Neural progenitor cell (in vitro differentiated cells): ENCODE measurements at regions not wholly inside any gene's neighbourhood (a gene's known extent, or its start where the extent isn't known, plus 50 kb on each side); places are given as distances from the start of the nearest gene placed in this dataset.

Experiments
- DNase-seq: peaks from one replicate; pipeline ENCODE4 v3.0.0-alpha.2; 2016; ENCODE audit warnings: low spot score
- H2AFZ ChIP-seq: fragments of 200-600 bp; sonication (generic); replicated peaks from 2 replicates; pipeline ENCODE4 v1.6.1; 2016; ENCODE audit warnings: antibody characterized with exemption
- H3F3A ChIP-seq: fragments of 200-600 bp; sonication (generic); 2 replicates; pipeline ENCODE4 v1.6.1; 2016; ENCODE audit warnings: antibody characterized with exemption, low read depth
- H3K27ac ChIP-seq: fragments of 200-600 bp; sonication (generic); 2 replicates; pipeline ENCODE4 v1.5.1; 2016; ENCODE audit warnings: mild to moderate bottlenecking
- H3K27me3 ChIP-seq: fragments of 200-600 bp; sonication (generic); 2 replicates; pipeline ENCODE4 v1.6.1; 2016; ENCODE audit warnings: mild to moderate bottlenecking, moderate library complexity
- H3K36me3 ChIP-seq: fragments of 200-600 bp; sonication (generic); 2 replicates; pipeline ENCODE4 v1.5.1; 2016
- H3K4me1 ChIP-seq: fragments of 200-600 bp; sonication (generic); 2 replicates; pipeline ENCODE4 v1.6.1; 2016; ENCODE audit warnings: mixed run types
- H3K4me2 ChIP-seq: fragments of 200-600 bp; sonication (generic); 2 replicates; pipeline ENCODE4 v1.6.1; 2016
- H3K4me3 ChIP-seq: fragments of 200-600 bp; sonication (generic); 2 replicates; pipeline ENCODE4 v1.5.1; 2016
- H3K79me2 ChIP-seq: fragments of 200-600 bp; sonication (generic); 2 replicates; pipeline ENCODE4 v1.6.1; 2016; ENCODE audit warnings: low read depth
- H3K9ac ChIP-seq: fragments of 200-600 bp; sonication (generic); 2 replicates; pipeline ENCODE4 v1.6.1; 2016
- H3K9me3 ChIP-seq: fragments of 200-600 bp; sonication (generic); 2 replicates; pipeline ENCODE4 v1.5.1; 2016; ENCODE audit warnings: low read depth
- H4K20me1 ChIP-seq: fragments of 200-600 bp; sonication (generic); 2 replicates; pipeline ENCODE4 v1.6.1; 2016; ENCODE audit warnings: low read depth
- H3K27ac Mint-ChIP-seq: 3 replicates; pipeline ENCODE4 v1.8.0; 2021; ENCODE audit warnings: mixed read lengths
- H3K27me3 Mint-ChIP-seq: 2 replicates; pipeline ENCODE4 v1.8.0; 2022; ENCODE audit warnings: low read depth, mild to moderate bottlenecking, inconsistent platforms, moderate library complexity, mixed read lengths; ENCODE audit not compliant: insufficient read depth
- H3K36me3 Mint-ChIP-seq: 3 replicates; pipeline ENCODE4 v1.8.0; 2021; ENCODE audit warnings: mixed read lengths
- H3K4me1 Mint-ChIP-seq: 3 replicates; pipeline ENCODE4 v1.8.0; 2021; ENCODE audit warnings: mixed read lengths
- H3K4me3 Mint-ChIP-seq: 3 replicates; pipeline ENCODE4 v1.8.0; 2021; ENCODE audit warnings: mild to moderate bottlenecking, moderate library complexity, mixed read lengths
- H3K9me3 Mint-ChIP-seq: 3 replicates; pipeline ENCODE4 v1.8.0; 2020; ENCODE audit warnings: mixed read lengths
- EZH2 ChIP-seq: fragments of 200-600 bp; sonication (generic); IDR thresholded peaks from 2 replicates; pipeline ENCODE4 v1.6.1; 2017; ENCODE audit warnings: antibody characterized with exemption, mild to moderate bottlenecking, moderate library complexity
- EZH2phosphoT487 ChIP-seq: fragments of 200-600 bp; sonication (generic); IDR thresholded peaks from 2 replicates; pipeline ENCODE4 v1.6.1; 2017; ENCODE audit warnings: antibody characterized with exemption
- TF ChIP-seq, protein P1 (sequence below): fragments of 200-600 bp; sonication (generic); IDR thresholded peaks from 2 replicates; pipeline ENCODE4 v1.5.1; 2017; ENCODE audit warnings: antibody characterized with exemption, mild to moderate bottlenecking

DNA sequence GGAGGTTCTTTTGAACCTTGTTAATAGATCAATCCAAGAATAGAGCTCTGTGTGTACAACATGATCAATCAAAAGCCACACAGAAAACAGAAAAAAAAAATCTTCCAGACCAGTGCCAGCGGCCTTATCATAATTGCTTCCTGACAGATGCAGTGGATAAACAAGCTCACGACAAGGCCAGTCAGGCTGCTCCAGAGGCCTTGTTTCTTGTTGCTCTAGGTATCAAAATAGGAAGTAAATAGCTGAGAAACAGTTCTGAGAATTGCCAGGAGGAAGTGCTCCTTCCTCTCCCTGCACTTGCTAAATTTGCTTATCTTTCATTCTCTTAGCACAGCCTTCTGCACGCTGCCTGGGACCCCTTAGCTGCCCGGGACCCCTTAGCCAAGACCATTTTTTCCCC, 199.0 kb upstream of the TARS1 start:
- H3K79me2 ChIP-seq, result no peaks in the 10 kb centered on the region
- Mint-ChIP-seq H3K27me3 (peaks cover 2% of the 10 kb centered on the region), H3K4me3 (no peak overlapping the region), H3K36me3 (no peaks in the 10 kb centered on the region), H3K9me3 (no peaks in the 10 kb centered on the region), H3K27ac (no peak overlapping the region), H3K4me1 (no peaks in the 10 kb centered on the region)
- H3K4me1 ChIP-seq, result no peaks in the 10 kb centered on the region
- no peak overlapping the region for H3K9ac ChIP-seq
- H2AFZ ChIP-seq, result no peak overlapping the region
- no peaks in the 10 kb centered on the region for H3F3A ChIP-seq
- no peak overlapping the region for H3K4me3 ChIP-seq
- no peak for TF ChIP-seq EZH2
- TF ChIP-seq, protein P1, sequence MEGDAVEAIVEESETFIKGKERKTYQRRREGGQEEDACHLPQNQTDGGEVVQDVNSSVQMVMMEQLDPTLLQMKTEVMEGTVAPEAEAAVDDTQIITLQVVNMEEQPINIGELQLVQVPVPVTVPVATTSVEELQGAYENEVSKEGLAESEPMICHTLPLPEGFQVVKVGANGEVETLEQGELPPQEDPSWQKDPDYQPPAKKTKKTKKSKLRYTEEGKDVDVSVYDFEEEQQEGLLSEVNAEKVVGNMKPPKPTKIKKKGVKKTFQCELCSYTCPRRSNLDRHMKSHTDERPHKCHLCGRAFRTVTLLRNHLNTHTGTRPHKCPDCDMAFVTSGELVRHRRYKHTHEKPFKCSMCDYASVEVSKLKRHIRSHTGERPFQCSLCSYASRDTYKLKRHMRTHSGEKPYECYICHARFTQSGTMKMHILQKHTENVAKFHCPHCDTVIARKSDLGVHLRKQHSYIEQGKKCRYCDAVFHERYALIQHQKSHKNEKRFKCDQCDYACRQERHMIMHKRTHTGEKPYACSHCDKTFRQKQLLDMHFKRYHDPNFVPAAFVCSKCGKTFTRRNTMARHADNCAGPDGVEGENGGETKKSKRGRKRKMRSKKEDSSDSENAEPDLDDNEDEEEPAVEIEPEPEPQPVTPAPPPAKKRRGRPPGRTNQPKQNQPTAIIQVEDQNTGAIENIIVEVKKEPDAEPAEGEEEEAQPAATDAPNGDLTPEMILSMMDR, result no peak
- TF ChIP-seq EZH2phosphoT487, result no peak
- H3K4me2 ChIP-seq, result no peak overlapping the region
- no peaks in the 10 kb centered on the region for H3K9me3 ChIP-seq
- no peaks in the 10 kb centered on the region for H3K27me3 ChIP-seq
- no peaks in the 10 kb centered on the region for H3K36me3 ChIP-seq
- no peak for DNase-seq
- no peaks in the 10 kb centered on the region for H4K20me1 ChIP-seq
- H3K27ac ChIP-seq, result no peak overlapping the region

DNA sequence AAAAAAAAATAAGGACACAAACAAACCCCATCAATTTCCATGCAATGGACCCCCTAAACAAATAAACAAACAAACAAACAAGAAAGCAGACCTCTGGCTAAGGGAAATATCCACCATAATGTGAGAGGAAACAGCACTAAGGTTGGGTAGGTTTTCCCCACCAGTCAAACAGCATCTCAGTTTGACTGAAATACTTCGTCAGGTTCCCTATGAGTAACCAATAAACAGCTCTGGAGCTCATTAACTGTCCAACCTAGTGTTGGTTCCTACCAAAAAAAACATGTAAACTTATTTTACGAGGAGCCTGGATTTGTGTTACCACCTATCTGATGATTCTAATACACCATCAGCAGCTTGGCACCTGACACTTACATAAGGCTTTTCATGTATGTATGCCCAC, 198.5 kb upstream of the TARS1 start:
- H3K27me3 Mint-ChIP-seq, result peaks cover 2% of the 10 kb centered on the region
- TF ChIP-seq EZH2phosphoT487, result no peak
- TF ChIP-seq, protein P1, result no peak
- no peak for TF ChIP-seq EZH2
- H3K79me2 ChIP-seq, result no peaks in the 10 kb centered on the region
- no peaks in the 10 kb centered on the region for H3K27me3 ChIP-seq
- no peak overlapping the region for H3K27ac Mint-ChIP-seq
- no peaks in the 10 kb centered on the region for H3K36me3 ChIP-seq
- no peaks in the 10 kb centered on the region for H3K4me1 Mint-ChIP-seq
- H3K27ac ChIP-seq, result no peak overlapping the region
- no peak overlapping the region for H3K4me2 ChIP-seq
- H3K4me3 ChIP-seq, result no peak overlapping the region
- H3K9ac ChIP-seq, result no peak overlapping the region
- H3K9me3 Mint-ChIP-seq, result no peaks in the 10 kb centered on the region
- H3K36me3 Mint-ChIP-seq, result no peaks in the 10 kb centered on the region
- no peak overlapping the region for H3K4me3 Mint-ChIP-seq
- H3F3A ChIP-seq, result no peaks in the 10 kb centered on the region
- no peaks in the 10 kb centered on the region for H4K20me1 ChIP-seq
- DNase-seq, result no peak
- H3K9me3 ChIP-seq, result no peaks in the 10 kb centered on the region
- H2AFZ ChIP-seq, result no peak overlapping the region
- H3K4me1 ChIP-seq, result no peaks in the 10 kb centered on the region

DNA sequence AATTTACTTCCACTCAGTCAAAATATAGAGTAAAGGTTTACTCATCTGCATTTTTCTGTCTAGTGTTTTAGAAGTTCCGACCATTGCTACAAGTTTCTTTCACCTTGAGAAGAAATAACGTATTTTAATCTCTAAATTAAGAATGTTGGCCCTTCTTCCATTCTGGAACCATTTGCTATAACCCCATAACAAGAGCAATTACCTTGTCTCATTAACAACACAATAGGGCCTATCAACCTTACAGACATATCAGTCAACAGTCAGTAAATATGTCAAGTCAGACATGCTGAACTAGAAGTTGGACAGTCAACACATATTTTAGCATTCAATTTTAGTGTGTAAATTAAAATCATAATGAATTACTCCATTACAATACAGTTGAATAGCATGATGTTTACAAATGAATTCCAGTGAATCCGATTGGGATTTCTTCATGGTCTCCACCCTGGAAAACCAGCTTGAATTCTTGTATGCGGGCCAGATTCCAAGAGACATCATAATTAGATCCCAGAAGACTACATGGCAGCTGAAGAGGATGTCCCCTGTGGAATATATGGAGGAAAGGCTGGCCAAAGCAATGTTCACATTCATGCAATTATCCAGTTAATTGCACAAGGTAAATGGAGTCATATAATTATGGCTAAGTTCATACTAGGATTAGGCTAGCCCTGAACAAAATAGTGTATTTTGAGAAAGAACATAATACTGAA, 196.2 kb upstream of the TARS1 start:
- Mint-ChIP-seq H3K4me1 (no peaks in the 10 kb centered on the region), H3K27me3 (peaks cover 2% of the 10 kb centered on the region)
- DNase-seq, result no peak

More for the DNA sequence above, 196.2 kb upstream of the TARS1 start:
- no peak overlapping the region for H2AFZ ChIP-seq
- H4K20me1 ChIP-seq, result no peaks in the 10 kb centered on the region
- Mint-ChIP-seq H3K4me3 (no peak overlapping the region), H3K27ac (no peak overlapping the region), H3K9me3 (no peaks in the 10 kb centered on the region), H3K36me3 (no peaks in the 10 kb centered on the region)
- no peaks in the 10 kb centered on the region for H3K27me3 ChIP-seq
- H3K4me3 ChIP-seq, result no peak overlapping the region
- H3K79me2 ChIP-seq, result no peaks in the 10 kb centered on the region
- H3F3A ChIP-seq, result no peaks in the 10 kb centered on the region
- no peaks in the 10 kb centered on the region for H3K36me3 ChIP-seq
- no peak overlapping the region for H3K27ac ChIP-seq
- H3K4me2 ChIP-seq, result no peak overlapping the region
- TF ChIP-seq, protein P1, result no peak
- no peak for TF ChIP-seq EZH2phosphoT487
- TF ChIP-seq EZH2, result no peak
- no peaks in the 10 kb centered on the region for H3K9me3 ChIP-seq
- H3K4me1 ChIP-seq, result no peaks in the 10 kb centered on the region
- no peak overlapping the region for H3K9ac ChIP-seq
